ENCODE measurements at regions not wholly inside any gene's neighbourhood (a gene's known extent, or its start where the extent isn't known, plus 50 kb on each side); places are given as distances from the start of the nearest gene placed in this dataset.

GRCh38 chr12:98439981-98440581 is 75.3 kb upstream of the TMPO start:
- TF ChIP-seq CTCF (IDR thresholded peaks at IDR 0.05; ENCODE audit: partially characterized antibody, unreplicated experiment) = no peak
- Mint-ChIP-seq H3K27ac (ENCODE audit: unreplicated experiment) (no peak overlapping the region), H3K9me3 (ENCODE audit: unreplicated experiment) (peaks cover 2% of the 10 kb centered on the region), H3K36me3 (ENCODE audit: unreplicated experiment) (peaks cover 11% of the 10 kb centered on the region), H3K27me3 (ENCODE audit: unreplicated experiment) (no peaks in the 10 kb centered on the region), H3K4me3 (ENCODE audit: unreplicated experiment) (no peak overlapping the region), H3K4me1 (ENCODE audit: low read depth, unreplicated experiment) (no peaks in the 10 kb centered on the region)
- DNase-seq = no peak

GRCh38 chr12:98446060-98446459 is 69.3 kb upstream of the TMPO start:
- Mint-ChIP-seq H3K4me1 (ENCODE audit: low read depth, unreplicated experiment) (peaks cover 1% of the 10 kb centered on the region), H3K4me3 (ENCODE audit: unreplicated experiment) (no peak overlapping the region), H3K9me3 (ENCODE audit: unreplicated experiment) (no peaks in the 10 kb centered on the region), H3K27ac (ENCODE audit: unreplicated experiment) (no peak overlapping the region), H3K27me3 (ENCODE audit: unreplicated experiment) (no peaks in the 10 kb centered on the region), H3K36me3 (ENCODE audit: unreplicated experiment) (no peaks in the 10 kb centered on the region)
- no peak for DNase-seq
- no peak for TF ChIP-seq CTCF (IDR thresholded peaks at IDR 0.05; ENCODE audit: partially characterized antibody, unreplicated experiment)

- Mint-ChIP-seq H3K9me3 (ENCODE audit: unreplicated experiment) (peaks cover 1% of the 10 kb centered on the region), H3K36me3 (ENCODE audit: unreplicated experiment) (no peaks in the 10 kb centered on the region), H3K4me3 (ENCODE audit: unreplicated experiment) (no peak overlapping the region), H3K27me3 (ENCODE audit: unreplicated experiment) (no peaks in the 10 kb centered on the region), H3K4me1 (ENCODE audit: low read depth, unreplicated experiment) (peaks cover 1% of the 10 kb centered on the region), H3K27ac (ENCODE audit: unreplicated experiment) (no peak overlapping the region)
- TF ChIP-seq CTCF (IDR thresholded peaks at IDR 0.05; ENCODE audit: partially characterized antibody, unreplicated experiment) = no peak
- DNase-seq = no peak
Observed at GRCh38 chr12:98446682-98447081, 68.7 kb upstream of the TMPO start.

- H3K9me3 Mint-ChIP-seq (ENCODE audit: unreplicated experiment) = peaks cover 2% of the 10 kb centered on the region
- TF ChIP-seq CTCF (IDR thresholded peaks at IDR 0.05; ENCODE audit: partially characterized antibody, unreplicated experiment) = no peak
- no peaks in the 10 kb centered on the region for H3K36me3 Mint-ChIP-seq (ENCODE audit: unreplicated experiment)
- no peak overlapping the region for H3K27ac Mint-ChIP-seq (ENCODE audit: unreplicated experiment)
- no peak overlapping the region for H3K4me3 Mint-ChIP-seq (ENCODE audit: unreplicated experiment)
- peaks cover under 1% of the 10 kb centered on the region for H3K27me3 Mint-ChIP-seq (ENCODE audit: unreplicated experiment)
- DNase-seq = no peak
- H3K4me1 Mint-ChIP-seq (ENCODE audit: low read depth, unreplicated experiment) = peaks cover 5% of the 10 kb centered on the region
Observed at GRCh38 chr12:98449584-98449983, 65.8 kb upstream of the TMPO start.

- Mint-ChIP-seq H3K4me3 (ENCODE audit: unreplicated experiment) (no peak overlapping the region), H3K36me3 (ENCODE audit: unreplicated experiment) (no peaks in the 10 kb centered on the region), H3K4me1 (ENCODE audit: low read depth, unreplicated experiment) (peaks cover 26% of the 10 kb centered on the region), H3K9me3 (ENCODE audit: unreplicated experiment) (peaks cover 16% of the 10 kb centered on the region), H3K27ac (ENCODE audit: unreplicated experiment) (no peak overlapping the region), H3K27me3 (ENCODE audit: unreplicated experiment) (peaks cover 5% of the 10 kb centered on the region)
- TF ChIP-seq CTCF (IDR thresholded peaks at IDR 0.05; ENCODE audit: partially characterized antibody, unreplicated experiment) = no peak
- no peak for DNase-seq
Observed at GRCh38 chr12:98453070-98453469, 62.3 kb upstream of the TMPO start.

Measured in glutamatergic neuron (in vitro differentiated cells).